ENCODE measurements at regions not wholly inside any gene's neighbourhood (a gene's known extent, or its start where the extent isn't known, plus 50 kb on each side); places are given as distances from the start of the nearest gene placed in this dataset.

GRCh38 chr2:75284345-75284744 lies 85.0 kb upstream of the TACR1 start:
- H3K4me3 ChIP-seq: no peak overlapping the region
- WGBS, 2 donors: 87 to 89% methylated on average over 2 of the region's 2 CpGs
- no peak for DNase-seq

GRCh38 chr2:75278821-75279379 lies 79.6 kb upstream of the TACR1 start:
- TF ChIP-seq POLR2A (IDR thresholded peaks at IDR 0.05) (no peak), CTCF (IDR thresholded peaks at IDR 0.05) (no peak)

More at GRCh38 chr2:75284345-75284744, 85.0 kb upstream of the TACR1 start:
- Histone ChIP-seq H3K4me1 (no peaks in the 10 kb centered on the region), H3K36me3 (no peaks in the 10 kb centered on the region), H3K27ac (no peak overlapping the region), H3K9me3 (no peaks in the 10 kb centered on the region), H3K27me3 (no peaks in the 10 kb centered on the region)
- no peak for ATAC-seq (ENCODE audit: low FRiP score in 2 of 2)
- no peak for TF ChIP-seq POLR2A (IDR thresholded peaks at IDR 0.05)

GRCh38 chr2:75278314-75278713 lies 79.0 kb upstream of the TACR1 start:
- no peaks in the 10 kb centered on the region for H3K4me1 ChIP-seq
- H3K9me3 ChIP-seq: no peaks in the 10 kb centered on the region
- 90 to 92% methylated on average over 3 of the region's 3 CpGs for WGBS, 2 donors
- no peak for DNase-seq
- no peak overlapping the region for H3K4me3 ChIP-seq
- H3K36me3 ChIP-seq: no peaks in the 10 kb centered on the region
- H3K27ac ChIP-seq: no peak overlapping the region
- no peak for ATAC-seq (ENCODE audit: low FRiP score in 2 of 2)
- no peaks in the 10 kb centered on the region for H3K27me3 ChIP-seq
- TF ChIP-seq EP300 (IDR thresholded peaks at IDR 0.05): no peak
- TF ChIP-seq POLR2A (IDR thresholded peaks at IDR 0.05): no peak
- TF ChIP-seq CTCF (IDR thresholded peaks at IDR 0.05): no peak
- no peak for TF ChIP-seq POLR2AphosphoS5 (IDR thresholded peaks at IDR 0.05)

More at GRCh38 chr2:75278821-75279379, 79.6 kb upstream of the TACR1 start:
- Histone ChIP-seq H3K27me3 (no peaks in the 10 kb centered on the region), H3K4me3 (no peak overlapping the region), H3K4me1 (no peaks in the 10 kb centered on the region), H3K27ac (no peak overlapping the region), H3K36me3 (no peaks in the 10 kb centered on the region), H3K9me3 (no peaks in the 10 kb centered on the region)
- ATAC-seq (ENCODE audit: low FRiP score in 2 of 2) (no peak), DNase-seq (no peak)
- WGBS, 2 donors: 87 to 90% methylated on average over 5 of the region's 5 CpGs

GRCh38 chr2:75277111-75277510 lies 77.8 kb upstream of the TACR1 start:
- Histone ChIP-seq H3K36me3 (no peaks in the 10 kb centered on the region), H3K27ac (no peak overlapping the region), H3K9me3 (no peaks in the 10 kb centered on the region), H3K27me3 (no peaks in the 10 kb centered on the region), H3K4me3 (no peak overlapping the region), H3K4me1 (no peaks in the 10 kb centered on the region)
- no peak for DNase-seq
- no peak for TF ChIP-seq CTCF (IDR thresholded peaks at IDR 0.05)
- no peak for TF ChIP-seq POLR2A (IDR thresholded peaks at IDR 0.05)
- TF ChIP-seq EP300 (IDR thresholded peaks at IDR 0.05): no peak
- no peak for TF ChIP-seq POLR2AphosphoS5 (IDR thresholded peaks at IDR 0.05)
- no peak for ATAC-seq (ENCODE audit: low FRiP score in 2 of 2)

- WGBS, 2 donors: 74 to 76% methylated on average over 8 of the region's 8 CpGs
- TF ChIP-seq POLR2A (IDR thresholded peaks at IDR 0.05) (no peak), POLR2AphosphoS5 (IDR thresholded peaks at IDR 0.05) (no peak), EP300 (IDR thresholded peaks at IDR 0.05) (no peak), CTCF (IDR thresholded peaks at IDR 0.05) (no peak)
Observed at GRCh38 chr2:75276093-75277029, 77.0 kb upstream of the TACR1 start.

More at GRCh38 chr2:75276093-75277029, 77.0 kb upstream of the TACR1 start:
- Histone ChIP-seq H3K4me1 (no peaks in the 10 kb centered on the region), H3K27ac (no peak overlapping the region), H3K36me3 (no peaks in the 10 kb centered on the region), H3K27me3 (no peaks in the 10 kb centered on the region), H3K4me3 (no peak overlapping the region), H3K9me3 (no peaks in the 10 kb centered on the region)
- DNase-seq (no peak), ATAC-seq (ENCODE audit: low FRiP score in 2 of 2) (no peak)

Data from upper lobe of left lung (tissue), 6 donors.